SU-DHL-6 (cell line): ENCODE measurements at regions not wholly inside any gene's neighbourhood (a gene's known extent, or its start where the extent isn't known, plus 50 kb on each side); places are given as distances from the start of the nearest gene placed in this dataset.

Experiments
- EZH2phosphoT487 ChIP-seq: fragments of 200-600 bp; sonication (generic), shearing (Covaris generic); conservative IDR thresholded peaks from 2 replicates; pipeline ENCODE4 v1.6.1; 2018; ENCODE audit warnings: mild to moderate bottlenecking, antibody characterized with exemption, low read length, moderate library complexity, mixed read lengths
- TF ChIP-seq, protein P1 (sequence below): fragments of 200-600 bp; sonication (generic); IDR thresholded peaks from one replicate; pipeline ENCODE4 v1.5.1; 2017; ENCODE audit warnings: antibody characterized with exemption, mild to moderate bottlenecking, low read length, moderate library complexity; ENCODE audit not compliant: insufficient read depth, poor library complexity, severe bottlenecking

DNA sequence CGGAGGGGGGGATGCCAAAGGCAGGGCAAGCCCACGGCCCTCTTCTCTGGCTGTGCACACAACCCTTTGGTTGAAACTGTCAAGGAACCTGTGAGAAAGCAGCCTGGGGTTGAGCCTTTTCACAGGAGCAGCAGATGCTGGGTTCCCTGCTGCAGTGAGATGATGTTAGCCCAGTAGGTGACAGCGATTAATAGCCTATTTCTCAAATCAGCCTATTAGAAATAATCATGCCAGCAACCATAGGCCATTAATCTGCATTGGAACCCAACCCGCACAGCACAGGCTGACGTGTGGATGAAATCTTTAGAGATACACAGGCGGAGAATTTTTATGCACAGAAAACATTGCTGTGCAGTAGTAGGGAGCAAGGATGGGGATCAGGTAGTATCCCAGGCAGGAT lies 637.5 kb downstream of the AJAP1 start:
- TF ChIP-seq, protein P1, sequence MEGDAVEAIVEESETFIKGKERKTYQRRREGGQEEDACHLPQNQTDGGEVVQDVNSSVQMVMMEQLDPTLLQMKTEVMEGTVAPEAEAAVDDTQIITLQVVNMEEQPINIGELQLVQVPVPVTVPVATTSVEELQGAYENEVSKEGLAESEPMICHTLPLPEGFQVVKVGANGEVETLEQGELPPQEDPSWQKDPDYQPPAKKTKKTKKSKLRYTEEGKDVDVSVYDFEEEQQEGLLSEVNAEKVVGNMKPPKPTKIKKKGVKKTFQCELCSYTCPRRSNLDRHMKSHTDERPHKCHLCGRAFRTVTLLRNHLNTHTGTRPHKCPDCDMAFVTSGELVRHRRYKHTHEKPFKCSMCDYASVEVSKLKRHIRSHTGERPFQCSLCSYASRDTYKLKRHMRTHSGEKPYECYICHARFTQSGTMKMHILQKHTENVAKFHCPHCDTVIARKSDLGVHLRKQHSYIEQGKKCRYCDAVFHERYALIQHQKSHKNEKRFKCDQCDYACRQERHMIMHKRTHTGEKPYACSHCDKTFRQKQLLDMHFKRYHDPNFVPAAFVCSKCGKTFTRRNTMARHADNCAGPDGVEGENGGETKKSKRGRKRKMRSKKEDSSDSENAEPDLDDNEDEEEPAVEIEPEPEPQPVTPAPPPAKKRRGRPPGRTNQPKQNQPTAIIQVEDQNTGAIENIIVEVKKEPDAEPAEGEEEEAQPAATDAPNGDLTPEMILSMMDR, result no peak
- no peak for TF ChIP-seq EZH2phosphoT487
